OCI-LY1 (cell line): ENCODE measurements at regions not wholly inside any gene's neighbourhood (a gene's known extent, or its start where the extent isn't known, plus 50 kb on each side); places are given as distances from the start of the nearest gene placed in this dataset.

Source experiments
- CTCF ChIP-seq: fragments of 200-600 bp; sonication (generic), shearing (Covaris generic); IDR thresholded peaks from 2 replicates; pipeline ENCODE4 v1.5.1; 2017; ENCODE audit warnings: mild to moderate bottlenecking, antibody characterized with exemption, low read length, moderate library complexity, mixed read lengths
- EZH2 ChIP-seq: fragments of 200-600 bp; sonication (generic), shearing (Covaris generic); IDR thresholded peaks from 2 replicates; pipeline ENCODE4 v1.8.0; 2017; ENCODE audit warnings: borderline replicate concordance, mixed run types, mild to moderate bottlenecking, antibody characterized with exemption, low read length, moderate library complexity, mixed read lengths

DNA sequence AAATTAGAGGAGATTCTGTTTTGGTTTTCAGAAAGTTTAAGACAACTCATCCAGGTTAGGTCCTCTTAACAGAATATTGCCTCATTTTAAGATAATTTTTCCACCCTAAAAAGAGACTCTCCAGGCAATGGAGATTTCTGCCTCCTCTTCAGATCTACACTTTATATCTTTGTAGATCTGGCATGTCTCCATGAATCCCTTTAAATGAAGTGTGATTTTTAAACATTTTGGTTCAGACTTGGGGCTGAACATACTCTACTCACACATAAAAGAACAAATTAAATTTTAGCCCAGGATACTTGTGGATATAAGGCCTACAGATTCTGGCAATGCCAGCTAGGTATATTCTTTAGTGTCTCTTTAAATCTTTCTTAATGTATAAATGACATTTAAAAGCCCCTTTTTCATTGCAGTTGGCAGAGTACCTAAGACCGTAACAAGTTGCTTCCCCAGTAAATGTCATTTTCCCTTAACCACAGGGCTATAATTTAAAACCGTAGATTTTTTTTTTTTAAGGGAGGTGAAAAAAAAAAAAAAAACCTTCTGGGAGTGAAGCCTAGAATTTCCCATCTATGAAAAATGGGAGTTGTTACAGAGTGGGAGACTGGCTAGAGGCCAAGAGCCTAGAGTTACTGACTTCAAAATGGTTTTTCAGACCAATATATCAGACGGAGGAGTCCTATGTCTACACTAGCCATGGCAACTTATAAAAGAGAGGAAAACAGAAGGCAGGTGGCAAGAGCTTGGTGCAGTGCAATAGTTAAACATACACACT lies 207.8 kb upstream of the TARS1 start:
- no peak for TF ChIP-seq CTCF
- no peak for TF ChIP-seq EZH2
